HG02623 (cell line): ENCODE measurements at regions not wholly inside any gene's neighbourhood (a gene's known extent, or its start where the extent isn't known, plus 50 kb on each side); places are given as distances from the start of the nearest gene placed in this dataset.
"Not testable (repeated sequence)": the region's sequence is repeated elsewhere in the genome, so short reads cannot be mapped to it uniquely, and the experiment has no call there.

ENCODE experiments used
- ATAC-seq: cut with Tn5 transposase; IDR thresholded peaks from one replicate; pipeline ENCODE4 v1.9.1; 2021; ENCODE audit warnings: moderate library complexity; ENCODE audit not compliant: unreplicated experiment

GRCh38 chr2:224155371-224155770 is 116.3 kb upstream of the SERPINE2 start:
- no peak for ATAC-seq

DNA sequence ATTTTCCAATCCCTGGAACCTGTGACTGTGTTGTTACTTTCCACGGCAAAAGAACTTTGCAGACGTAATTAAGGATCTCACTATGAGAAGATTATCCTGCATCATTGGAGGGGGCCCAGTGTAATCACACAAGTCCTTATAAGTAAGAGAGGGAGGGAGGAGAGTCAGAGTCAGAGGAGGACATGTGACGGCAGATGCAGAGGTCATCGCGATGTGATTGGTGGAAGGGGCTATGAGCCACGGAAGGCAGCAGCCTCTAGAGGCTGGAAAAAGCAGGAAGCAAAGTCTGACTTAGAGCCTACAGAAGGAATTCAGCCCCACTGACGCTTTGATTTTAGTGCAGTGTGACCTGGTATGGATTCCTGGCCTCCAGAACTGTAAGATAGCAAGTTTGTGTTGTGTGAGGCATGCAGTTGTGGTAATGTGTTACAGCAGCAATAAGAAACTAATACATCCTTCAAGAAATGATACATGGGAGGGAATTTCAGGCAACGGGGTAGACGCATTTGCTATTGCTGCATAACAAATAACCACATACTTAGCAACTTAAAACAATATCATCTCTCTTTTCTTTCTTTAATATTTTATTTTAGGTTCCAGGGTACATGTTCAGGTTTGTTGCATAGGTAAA is 112.7 kb upstream of the SERPINE2 start:
- ATAC-seq, result no peak

- ATAC-seq, result no peak
Observed at GRCh38 chr2:224151161-224151560, 112.1 kb upstream of the SERPINE2 start.

GRCh38 chr2:224148058-224148457 is 109.0 kb upstream of the SERPINE2 start:
- not testable (repeated sequence) for ATAC-seq

- no peak for ATAC-seq
Observed at GRCh38 chr2:224147174-224147573, 108.1 kb upstream of the SERPINE2 start.

GRCh38 chr2:224146356-224147160 is 107.5 kb upstream of the SERPINE2 start:
- no peak for ATAC-seq

DNA sequence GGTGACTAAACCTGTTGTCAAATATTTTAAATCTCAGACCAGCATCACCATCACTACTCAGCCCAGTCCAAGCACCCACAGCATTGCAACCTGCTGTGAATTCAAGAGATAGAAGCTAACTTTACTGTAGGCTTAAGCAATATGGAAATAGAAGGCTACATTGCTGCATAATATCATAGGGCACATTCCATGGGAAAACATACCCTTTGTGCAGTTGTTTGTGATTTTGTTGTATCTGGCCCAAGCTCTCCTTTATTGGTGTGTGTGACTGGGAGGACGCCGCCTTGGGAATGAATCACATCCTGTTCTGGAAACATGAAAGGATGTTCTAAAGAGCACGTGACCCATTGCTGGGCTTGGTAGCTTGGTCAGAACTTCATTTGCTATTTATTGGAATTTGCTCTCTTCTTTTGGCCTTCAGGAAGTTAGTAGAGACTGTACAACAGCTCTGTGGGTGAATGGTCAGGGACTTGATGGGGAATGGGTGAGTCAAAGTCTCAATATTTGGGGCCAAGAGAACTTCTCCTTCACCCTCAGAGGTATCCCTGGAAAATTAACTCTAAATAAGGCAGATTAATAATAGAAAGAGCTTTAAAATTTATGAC is 106.8 kb upstream of the SERPINE2 start:
- no peak for ATAC-seq

DNA sequence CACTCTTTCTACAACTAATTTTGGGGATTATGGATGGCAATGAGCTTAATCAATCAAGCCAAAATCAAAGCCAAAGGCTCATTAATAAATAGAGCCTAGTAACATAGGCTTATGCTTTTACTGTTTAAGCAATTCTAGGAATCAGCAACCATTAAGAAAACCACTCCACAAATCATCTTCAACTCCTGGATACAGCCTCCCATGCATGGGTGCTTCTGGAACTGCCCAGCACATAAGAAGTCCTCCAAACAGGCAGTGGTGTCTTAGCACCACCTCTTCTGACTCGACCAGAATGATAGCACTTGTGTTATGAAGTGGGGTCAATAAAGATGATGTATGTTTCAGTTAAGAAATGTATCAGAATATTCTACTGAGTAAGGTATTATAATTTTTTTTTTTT is 104.4 kb upstream of the SERPINE2 start:
- ATAC-seq, result no peak

DNA sequence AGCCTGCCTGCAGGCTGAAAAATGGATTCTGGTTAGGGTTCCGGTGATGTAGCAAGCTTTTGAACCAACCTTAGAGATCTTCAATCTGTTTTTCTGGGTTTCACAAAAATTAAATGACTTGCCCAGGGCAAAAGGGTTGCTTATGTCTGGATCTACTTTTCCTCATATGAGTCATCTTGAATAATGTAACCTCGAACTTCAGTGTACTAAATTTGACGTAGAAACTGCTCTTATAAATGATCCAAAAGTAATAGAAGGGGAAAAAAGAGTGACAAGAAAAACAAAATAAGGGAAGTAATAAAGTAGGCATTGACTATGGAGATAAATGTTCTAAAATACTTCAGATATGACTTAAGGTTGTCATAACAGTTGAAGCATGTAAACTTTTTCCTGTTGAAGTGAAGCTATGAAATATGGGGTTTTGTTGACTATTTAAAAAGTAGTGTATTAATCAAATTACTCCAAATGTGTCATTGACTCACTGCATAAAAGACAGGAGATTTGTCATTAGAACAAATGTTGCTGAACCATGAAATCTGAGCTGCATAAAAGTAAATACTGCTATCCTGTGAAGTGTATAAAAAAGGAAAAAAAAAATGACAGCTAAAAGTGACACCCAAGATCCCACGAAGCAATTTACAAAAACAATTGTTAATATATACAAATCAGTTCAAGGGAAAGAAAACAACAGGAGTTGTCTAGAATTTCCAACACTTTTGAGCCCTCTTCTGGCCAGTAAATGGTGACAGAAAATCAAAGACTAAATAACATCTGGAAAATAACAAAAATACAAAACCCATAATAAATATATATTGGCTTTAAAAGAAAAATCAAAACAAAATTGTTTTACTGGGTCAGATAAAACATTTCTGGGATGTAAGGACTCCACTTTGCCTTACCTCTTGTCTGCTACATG is 103.6 kb upstream of the SERPINE2 start:
- ATAC-seq, result no peak

- ATAC-seq, result no peak
Observed at GRCh38 chr2:224141304-224141703, 102.2 kb upstream of the SERPINE2 start.

DNA sequence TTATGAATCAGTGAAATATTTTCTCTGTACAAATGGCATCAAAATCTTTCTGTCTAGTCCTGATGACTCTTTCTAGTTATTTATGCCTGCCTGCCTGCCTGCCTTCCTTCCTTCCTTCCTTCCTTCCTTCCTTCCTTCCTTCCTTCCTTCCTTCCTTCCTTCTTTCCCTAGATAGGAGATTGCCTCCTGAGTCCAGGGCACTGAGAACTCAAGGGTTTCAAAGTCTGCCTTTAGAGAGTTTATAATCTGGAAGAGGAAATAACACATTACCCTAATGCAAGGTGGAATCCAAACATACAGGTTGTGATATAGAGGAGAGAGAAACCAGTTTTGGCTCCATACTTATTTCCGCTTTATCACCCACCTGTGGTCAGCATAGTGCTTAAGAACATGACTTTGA is 98.1 kb upstream of the SERPINE2 start:
- ATAC-seq, result no peak

DNA sequence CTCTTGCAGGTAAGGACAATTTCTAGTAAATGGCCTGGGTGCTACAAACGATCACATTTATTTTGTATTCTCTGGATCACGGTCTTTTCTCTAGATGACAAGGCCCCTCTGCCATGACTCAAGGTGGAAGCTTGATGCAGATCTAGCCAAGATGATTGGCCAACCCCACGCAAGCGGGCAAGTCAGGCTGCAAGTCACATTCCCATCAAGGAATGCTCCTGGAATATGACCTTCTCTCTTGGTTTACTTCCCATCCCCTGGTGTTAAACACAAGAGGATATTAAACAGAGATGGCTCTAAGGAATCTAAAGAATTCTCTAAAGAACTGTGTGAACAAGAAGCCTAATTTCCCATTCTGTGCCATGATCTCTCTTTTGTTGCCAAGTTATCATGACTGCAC is 97.3 kb upstream of the SERPINE2 start:
- no peak for ATAC-seq

DNA sequence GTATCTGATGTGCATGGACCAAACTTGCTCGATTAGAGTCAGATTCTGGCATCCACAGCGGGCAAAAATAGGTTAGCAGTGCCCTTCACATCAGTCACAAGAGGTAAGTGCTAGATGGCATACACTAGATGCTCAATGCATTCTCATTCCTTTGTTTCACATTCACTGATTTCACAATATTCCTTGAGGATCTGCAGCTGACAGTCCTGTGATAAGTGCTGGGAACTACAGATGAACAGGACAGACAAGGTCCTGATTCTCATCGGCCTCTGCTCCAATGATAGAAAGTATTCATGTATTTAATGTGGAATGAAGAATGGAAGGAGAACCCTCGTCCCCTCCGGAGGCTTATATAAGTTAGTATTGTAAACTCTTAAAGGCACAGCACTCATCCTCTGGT is 96.8 kb upstream of the SERPINE2 start:
- ATAC-seq, result no peak

DNA sequence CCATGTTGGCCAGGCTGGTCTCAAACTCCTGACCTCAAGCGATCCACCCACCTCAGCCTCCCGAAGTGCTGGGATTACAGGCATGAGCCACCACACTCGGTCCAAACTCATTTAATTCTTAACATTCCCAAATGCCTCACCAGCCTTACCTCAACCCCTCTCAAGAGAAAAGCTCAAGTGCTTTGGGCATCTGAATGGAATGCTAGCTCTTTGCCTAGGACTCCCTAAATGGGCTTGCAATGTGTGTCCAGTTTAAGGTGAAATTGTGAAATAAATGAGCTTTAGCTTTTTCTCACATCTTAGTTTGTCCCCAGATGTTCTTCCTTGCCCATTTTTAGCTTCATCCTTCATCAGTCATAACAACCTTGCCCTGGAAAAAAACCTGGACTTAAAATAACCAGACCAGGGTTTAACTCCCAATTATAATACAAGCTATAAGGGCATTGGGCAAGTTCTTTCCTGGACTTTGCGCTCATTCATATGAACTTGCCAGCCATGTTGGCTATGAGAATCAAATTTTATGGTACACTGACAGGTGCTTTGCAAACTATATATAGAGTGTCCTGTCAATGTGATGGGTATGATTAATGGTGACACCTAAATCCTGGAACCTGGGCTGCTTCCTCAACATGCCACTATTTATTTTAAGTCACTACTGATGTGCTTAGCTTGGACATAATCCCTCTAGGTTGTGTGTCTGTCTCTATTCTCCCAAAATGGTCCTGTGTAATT is 95.1 kb upstream of the SERPINE2 start:
- no peak for ATAC-seq

DNA sequence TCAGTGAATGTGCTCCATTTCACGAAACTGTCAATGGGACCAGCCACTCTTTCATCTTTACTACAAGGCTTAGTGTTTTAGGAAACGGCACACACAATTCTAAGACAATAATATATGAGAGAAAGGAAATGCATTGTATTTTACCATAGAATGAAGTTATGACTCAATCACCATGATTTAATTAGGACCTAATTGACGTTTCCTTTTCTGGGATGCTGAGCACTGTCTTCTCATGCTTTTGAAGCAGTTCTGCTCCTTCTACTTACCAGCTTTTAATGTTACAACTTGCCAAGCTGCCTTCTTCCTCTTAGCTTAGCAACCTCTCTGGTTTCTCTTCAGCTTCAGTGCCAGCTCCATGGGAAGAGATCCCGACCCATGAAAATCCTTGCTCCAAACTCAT is 94.3 kb upstream of the SERPINE2 start:
- no peak for ATAC-seq

DNA sequence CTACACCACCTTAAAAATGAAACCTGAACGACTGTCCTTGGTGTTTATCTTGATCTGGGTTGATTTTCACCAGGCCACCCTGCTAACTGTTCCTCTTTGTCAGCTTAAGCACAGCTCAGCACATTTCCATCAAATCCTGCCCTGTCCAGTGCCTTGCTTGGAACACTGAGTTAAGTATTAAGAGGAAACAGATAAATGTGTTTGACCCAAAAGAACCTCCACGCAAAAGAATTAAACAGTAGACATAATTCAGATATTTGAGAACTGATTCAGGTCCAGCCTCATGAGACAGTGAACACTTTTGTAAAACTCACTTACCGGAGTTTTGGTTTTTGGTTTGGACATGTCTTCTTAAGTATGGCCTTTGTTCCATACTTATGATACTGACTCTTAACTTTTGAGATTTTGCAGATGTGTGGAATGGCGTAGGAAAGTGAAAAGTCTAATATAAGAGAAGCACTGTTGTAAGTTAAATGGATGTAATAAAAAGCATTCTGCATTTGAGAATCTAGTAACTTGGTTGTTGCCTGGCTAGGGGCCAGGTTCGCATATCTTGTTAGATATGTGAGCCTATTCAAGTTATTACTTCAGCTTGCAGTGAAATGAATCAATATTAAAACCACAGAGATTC is 88.9 kb upstream of the SERPINE2 start:
- no peak for ATAC-seq

- ATAC-seq, result no peak
Observed at GRCh38 chr2:224126440-224126839, 87.4 kb upstream of the SERPINE2 start.

DNA sequence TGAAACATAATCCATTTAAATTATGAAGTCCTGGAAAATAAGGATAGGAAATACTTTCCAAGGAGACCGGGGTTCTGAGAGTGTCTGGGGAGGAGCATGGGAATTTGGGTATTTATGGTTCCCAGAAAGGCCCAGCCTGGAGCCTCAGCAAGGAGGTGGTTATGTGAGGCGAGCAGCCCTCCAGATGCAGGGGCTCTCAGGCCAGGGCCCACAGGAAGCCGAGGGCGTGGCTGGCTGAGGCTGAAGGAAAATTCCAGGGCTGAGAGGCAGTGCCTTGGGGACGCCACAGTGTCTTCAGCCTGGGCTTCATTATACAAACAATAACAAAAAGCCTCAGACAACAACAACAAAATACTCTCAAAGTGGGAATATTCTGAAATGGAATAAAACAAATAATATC is 86.9 kb upstream of the SERPINE2 start:
- no peak for ATAC-seq

DNA sequence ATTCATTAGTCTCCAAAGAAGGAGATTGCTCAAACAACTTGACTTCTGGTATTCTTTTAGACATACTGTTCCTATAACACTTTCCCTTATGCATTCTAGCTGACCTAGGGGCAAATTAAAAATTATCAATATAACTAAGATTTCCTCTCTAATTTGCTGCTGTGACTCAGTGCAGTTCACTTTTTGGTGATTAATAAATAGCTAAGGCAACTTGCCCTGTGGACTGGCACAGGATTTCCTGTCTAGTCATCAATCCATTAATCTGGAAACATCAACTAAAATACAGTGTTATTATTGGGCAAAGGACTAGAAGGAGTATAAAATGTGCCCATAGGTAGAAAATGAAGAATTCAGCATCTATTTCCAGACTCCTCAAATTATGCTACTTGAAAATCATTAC is 83.5 kb upstream of the SERPINE2 start:
- ATAC-seq, result no peak
